ENCODE measurements at regions not wholly inside any gene's neighbourhood (a gene's known extent, or its start where the extent isn't known, plus 50 kb on each side); places are given as distances from the start of the nearest gene placed in this dataset.

GRCh38 chrX:6694977-6695376 is 160.1 kb upstream of the VCX3A start:
- TF ChIP-seq EZH2 (IDR thresholded peaks at IDR 0.05; ENCODE audit: insufficient read depth, poor library complexity, severe bottlenecking), result no peak
- no peak for TF ChIP-seq EZH2phosphoT487 (IDR thresholded peaks at IDR 0.05; ENCODE audit: insufficient read depth, low read depth)
